Nephron (organoid): ENCODE measurements at regions not wholly inside any gene's neighbourhood (a gene's known extent, or its start where the extent isn't known, plus 50 kb on each side); places are given as distances from the start of the nearest gene placed in this dataset.
A peak's percentile ranks its signal among the peaks of the same experiment; 100 is the strongest.

Source experiments
- H3K27ac Mint-ChIP-seq, 3 experiments: 2 replicates each; pipeline ENCODE4 v1.8.0; 2020; ENCODE audit warnings: mixed read lengths in 3 of 3, mild to moderate bottlenecking in 2 of 3, moderate library complexity in 1 of 3
- H3K27me3 Mint-ChIP-seq: 2 replicates; pipeline ENCODE4 v1.8.0; 2021; ENCODE audit warnings: low read depth, mild to moderate bottlenecking, moderate library complexity, mixed read lengths
- H3K36me3 Mint-ChIP-seq: 2 replicates; pipeline ENCODE4 v1.8.0; 2020; ENCODE audit warnings: low read depth, mixed read lengths
- H3K4me1 Mint-ChIP-seq: 2 replicates; pipeline ENCODE4 v1.8.0; 2020; ENCODE audit warnings: mixed read lengths
- H3K4me3 Mint-ChIP-seq, 3 experiments: 2 replicates each; pipeline ENCODE4 v1.8.0; 2020; ENCODE audit warnings: mild to moderate bottlenecking in 3 of 3, mixed read lengths in 3 of 3, moderate library complexity in 2 of 3
- H3K9me3 Mint-ChIP-seq: 2 replicates; pipeline ENCODE4 v1.8.0; 2020; ENCODE audit warnings: mixed read lengths
- TF ChIP-seq, protein P1 (sequence below), 3 experiments: fragments of 200-600 bp; sonication (generic); IDR thresholded peaks; one replicate each; pipeline ENCODE4 v1.5.0; 2021; ENCODE audit warnings: antibody characterized with exemption in 3 of 3; ENCODE audit not compliant: unreplicated experiment in 3 of 3

GRCh38 chr3:72160351-72160750 lies 375.4 kb upstream of the PROK2 start:
- Mint-ChIP-seq H3K4me3 (no peak overlapping the region), H3K27me3 (peaks cover 31% of the 10 kb centered on the region), H3K36me3 (no peaks in the 10 kb centered on the region), H3K27ac (no peak overlapping the region), H3K9me3 (peaks cover 5% of the 10 kb centered on the region), H3K4me1 (peaks cover 26% of the 10 kb centered on the region)
- TF ChIP-seq, protein P1, sequence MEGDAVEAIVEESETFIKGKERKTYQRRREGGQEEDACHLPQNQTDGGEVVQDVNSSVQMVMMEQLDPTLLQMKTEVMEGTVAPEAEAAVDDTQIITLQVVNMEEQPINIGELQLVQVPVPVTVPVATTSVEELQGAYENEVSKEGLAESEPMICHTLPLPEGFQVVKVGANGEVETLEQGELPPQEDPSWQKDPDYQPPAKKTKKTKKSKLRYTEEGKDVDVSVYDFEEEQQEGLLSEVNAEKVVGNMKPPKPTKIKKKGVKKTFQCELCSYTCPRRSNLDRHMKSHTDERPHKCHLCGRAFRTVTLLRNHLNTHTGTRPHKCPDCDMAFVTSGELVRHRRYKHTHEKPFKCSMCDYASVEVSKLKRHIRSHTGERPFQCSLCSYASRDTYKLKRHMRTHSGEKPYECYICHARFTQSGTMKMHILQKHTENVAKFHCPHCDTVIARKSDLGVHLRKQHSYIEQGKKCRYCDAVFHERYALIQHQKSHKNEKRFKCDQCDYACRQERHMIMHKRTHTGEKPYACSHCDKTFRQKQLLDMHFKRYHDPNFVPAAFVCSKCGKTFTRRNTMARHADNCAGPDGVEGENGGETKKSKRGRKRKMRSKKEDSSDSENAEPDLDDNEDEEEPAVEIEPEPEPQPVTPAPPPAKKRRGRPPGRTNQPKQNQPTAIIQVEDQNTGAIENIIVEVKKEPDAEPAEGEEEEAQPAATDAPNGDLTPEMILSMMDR (IDR thresholded peaks at IDR 0.05; ENCODE audit: unreplicated experiment in 3 of 3): no peak

DNA sequence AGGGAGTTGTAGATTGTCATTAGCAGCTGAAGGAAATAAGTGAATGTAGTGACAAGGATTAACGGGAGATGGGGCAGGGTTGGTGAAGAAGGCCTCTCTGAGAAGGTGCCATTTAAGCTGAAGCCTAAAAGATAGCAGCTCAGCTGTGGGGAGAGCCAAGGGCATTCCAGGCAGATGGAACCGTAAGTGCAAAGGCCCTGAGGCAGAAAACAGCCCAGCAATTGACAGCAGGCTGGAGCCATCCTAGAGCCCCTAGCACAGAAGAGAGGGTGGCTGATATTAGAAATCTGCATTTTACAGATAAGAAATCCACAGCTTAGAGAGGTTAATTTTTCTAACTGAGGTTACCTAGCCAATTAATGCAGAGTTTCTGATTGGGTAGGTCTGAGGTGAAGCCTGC lies 374.5 kb upstream of the PROK2 start:
- Mint-ChIP-seq H3K4me1 (peaks cover 32% of the 10 kb centered on the region), H3K9me3 (peaks cover 2% of the 10 kb centered on the region), H3K36me3 (no peaks in the 10 kb centered on the region), H3K27ac (no peak overlapping the region), H3K27me3 (peaks cover 28% of the 10 kb centered on the region), H3K4me3 (no peak overlapping the region)
- TF ChIP-seq, protein P1 (IDR thresholded peaks at IDR 0.05; ENCODE audit: unreplicated experiment in 3 of 3): no peak

DNA sequence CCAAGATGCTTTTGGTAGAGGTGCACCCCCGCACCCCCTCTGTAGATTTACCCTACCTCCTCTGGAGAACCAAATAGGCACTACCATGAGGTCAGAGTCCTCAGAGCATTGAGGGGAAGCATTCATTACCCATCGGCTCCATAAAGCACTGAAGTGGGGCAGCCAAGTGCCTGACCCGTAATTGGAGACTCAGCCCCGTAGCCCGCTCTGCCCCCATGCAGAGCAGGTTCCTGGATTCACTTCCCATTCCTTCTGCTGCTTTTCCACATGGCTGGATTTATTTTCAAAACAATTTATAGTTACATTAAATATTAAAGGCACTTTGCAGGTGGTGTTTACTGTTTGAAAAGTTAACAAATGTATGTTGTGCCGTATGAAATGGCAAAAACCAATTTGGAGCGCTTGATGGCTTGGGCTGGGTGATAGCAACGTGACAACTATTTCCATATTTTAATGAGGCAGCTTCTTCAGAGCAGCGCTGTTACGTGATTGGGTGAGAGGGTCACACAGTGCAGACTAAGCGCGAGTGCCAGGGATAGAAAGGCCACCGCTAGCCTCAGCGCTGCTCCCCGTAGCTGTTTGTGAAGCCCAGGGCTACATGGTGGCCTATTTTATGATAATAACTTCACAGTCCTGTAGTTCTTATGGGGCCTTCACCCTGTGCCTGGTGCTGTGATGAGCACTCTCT lies 373.8 kb upstream of the PROK2 start:
- H3K9me3 Mint-ChIP-seq: no peaks in the 10 kb centered on the region
- no peaks in the 10 kb centered on the region for H3K36me3 Mint-ChIP-seq
- H3K4me3 Mint-ChIP-seq: no peak overlapping the region
- TF ChIP-seq, protein P1 (IDR thresholded peaks at IDR 0.05; ENCODE audit: unreplicated experiment in 3 of 3): no peak
- no peak overlapping the region for H3K27ac Mint-ChIP-seq
- H3K27me3 Mint-ChIP-seq: peaks cover 28% of the 10 kb centered on the region
- H3K4me1 Mint-ChIP-seq: peaks cover 32% of the 10 kb centered on the region

GRCh38 chr3:72157748-72158638 lies 373.0 kb upstream of the PROK2 start:
- Mint-ChIP-seq H3K36me3 (no peaks in the 10 kb centered on the region), H3K27ac (peak overlapping the region in 1 of 3 experiments; percentile 60), H3K4me1 (peaks cover 38% of the 10 kb centered on the region), H3K27me3 (peaks cover 21% of the 10 kb centered on the region), H3K4me3 (no peak overlapping the region), H3K9me3 (no peaks in the 10 kb centered on the region)
- TF ChIP-seq, protein P1 (IDR thresholded peaks at IDR 0.05; ENCODE audit: unreplicated experiment in 3 of 3): no peak

DNA sequence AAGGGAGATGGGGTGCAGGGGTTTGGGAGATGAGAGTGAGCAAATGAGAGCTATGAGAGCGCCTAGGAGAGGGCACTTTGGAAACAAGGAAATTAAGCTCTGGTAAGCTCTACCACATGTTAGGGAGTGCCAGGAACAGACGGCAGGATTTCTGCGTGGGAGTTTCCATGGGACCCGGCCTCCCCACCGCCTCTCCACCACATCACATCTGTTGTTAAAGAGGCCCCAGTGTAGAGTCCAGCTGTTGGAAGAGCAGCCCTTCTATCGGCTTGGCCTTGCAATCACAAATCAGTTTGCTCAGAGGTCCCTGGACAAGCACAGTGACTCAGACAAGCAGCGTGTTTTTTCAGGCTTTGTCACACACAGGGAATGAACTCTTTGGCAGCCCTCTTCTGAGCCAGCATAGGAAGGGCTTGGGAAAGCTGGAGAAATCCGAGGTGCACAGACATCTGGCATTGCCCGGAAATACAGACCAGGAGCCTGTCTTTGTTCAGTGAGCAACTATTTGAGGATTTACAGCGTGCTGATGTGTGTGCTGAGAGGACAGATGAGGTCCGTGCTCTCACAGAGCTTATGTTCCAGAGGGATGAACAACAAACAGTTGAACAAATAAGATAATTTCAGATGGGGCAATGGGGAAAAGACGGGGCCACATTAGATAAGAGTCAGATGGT lies 370.6 kb upstream of the PROK2 start:
- Mint-ChIP-seq H3K4me1 (peaks cover 48% of the 10 kb centered on the region), H3K27ac (peak overlapping the region; percentile 91 to 95 (median 93)), H3K9me3 (no peaks in the 10 kb centered on the region), H3K27me3 (peaks cover 6% of the 10 kb centered on the region), H3K36me3 (no peaks in the 10 kb centered on the region), H3K4me3 (peak overlapping the region; percentile 10 to 25 (median 22))
- TF ChIP-seq, protein P1 (IDR thresholded peaks at IDR 0.05; ENCODE audit: unreplicated experiment in 3 of 3): no peak
